NCI-H1417 (cell line): ENCODE measurements at regions not wholly inside any gene's neighbourhood (a gene's known extent, or its start where the extent isn't known, plus 50 kb on each side); places are given as distances from the start of the nearest gene placed in this dataset.
"Not testable (repeated sequence)": the region's sequence is repeated elsewhere in the genome, so short reads cannot be mapped to it uniquely, and the experiment has no call there.

ENCODE experiments used
- DNase-seq, 3 experiments: peaks; one replicate each; lab custom pipeline; 2025; lab: John Stamatoyannopoulos, UW

DNA sequence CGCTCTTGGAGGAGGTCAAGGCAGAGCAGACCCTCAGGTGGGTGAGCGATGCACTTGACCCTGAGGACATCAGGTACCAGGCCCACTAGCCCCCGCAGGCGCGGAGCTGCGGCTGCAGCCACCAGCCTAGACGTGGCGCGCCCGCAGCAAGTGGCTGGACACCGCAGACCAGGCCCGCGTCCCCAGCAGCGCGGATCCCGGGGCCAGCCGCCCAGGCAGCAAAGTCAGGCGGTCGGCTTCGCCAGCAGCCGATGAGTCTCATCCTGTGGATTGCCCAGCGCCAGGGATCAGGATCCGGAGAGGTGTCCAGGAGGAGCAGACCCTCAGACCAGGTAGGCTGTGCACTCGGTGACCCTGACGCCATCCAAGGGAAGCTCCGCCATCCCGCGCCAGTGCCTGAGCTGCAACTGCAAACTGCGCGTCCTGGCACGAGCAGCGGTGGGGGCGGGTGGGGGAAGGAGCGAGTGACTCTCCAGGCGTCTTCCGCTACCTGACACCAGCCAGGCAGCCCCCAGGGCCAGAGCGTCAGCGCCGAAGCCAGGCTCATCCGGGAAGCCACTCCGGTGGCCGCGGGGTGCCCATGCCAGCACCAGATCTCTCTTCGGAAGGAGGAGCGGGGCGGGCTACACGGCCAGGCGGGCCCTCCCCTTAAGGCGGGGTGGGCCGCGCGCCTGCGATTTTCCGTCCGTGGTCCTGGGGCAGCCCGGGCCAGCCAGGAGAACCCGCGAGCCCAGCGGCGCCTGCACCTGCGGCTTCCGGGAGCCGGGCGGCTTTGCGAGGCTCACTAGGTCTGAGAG lies 92.6 kb upstream of the THOC3 start:
- not testable (repeated sequence) for DNase-seq

DNA sequence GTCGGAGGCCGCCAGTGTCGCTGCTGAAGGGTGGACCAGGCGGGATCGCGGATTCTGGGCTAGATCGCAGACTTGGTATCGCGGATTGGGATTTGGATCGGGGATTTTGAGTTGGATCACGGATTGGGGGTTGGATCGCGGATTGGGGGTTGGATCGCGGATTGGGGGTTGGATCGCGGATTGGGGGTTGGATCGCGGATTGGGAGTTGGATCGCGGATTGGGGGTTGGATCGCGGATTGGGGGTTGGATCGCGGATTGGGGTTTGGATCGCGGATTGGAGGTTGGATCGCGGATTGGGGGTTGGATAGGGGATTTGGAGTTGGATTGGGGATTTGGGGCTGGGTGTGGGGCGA lies 93.1 kb upstream of the THOC3 start:
- not testable (repeated sequence) for DNase-seq

GRCh38 chr5:176061660-176062059 lies 93.5 kb upstream of the THOC3 start:
- DNase-seq, result not testable (repeated sequence)

DNA sequence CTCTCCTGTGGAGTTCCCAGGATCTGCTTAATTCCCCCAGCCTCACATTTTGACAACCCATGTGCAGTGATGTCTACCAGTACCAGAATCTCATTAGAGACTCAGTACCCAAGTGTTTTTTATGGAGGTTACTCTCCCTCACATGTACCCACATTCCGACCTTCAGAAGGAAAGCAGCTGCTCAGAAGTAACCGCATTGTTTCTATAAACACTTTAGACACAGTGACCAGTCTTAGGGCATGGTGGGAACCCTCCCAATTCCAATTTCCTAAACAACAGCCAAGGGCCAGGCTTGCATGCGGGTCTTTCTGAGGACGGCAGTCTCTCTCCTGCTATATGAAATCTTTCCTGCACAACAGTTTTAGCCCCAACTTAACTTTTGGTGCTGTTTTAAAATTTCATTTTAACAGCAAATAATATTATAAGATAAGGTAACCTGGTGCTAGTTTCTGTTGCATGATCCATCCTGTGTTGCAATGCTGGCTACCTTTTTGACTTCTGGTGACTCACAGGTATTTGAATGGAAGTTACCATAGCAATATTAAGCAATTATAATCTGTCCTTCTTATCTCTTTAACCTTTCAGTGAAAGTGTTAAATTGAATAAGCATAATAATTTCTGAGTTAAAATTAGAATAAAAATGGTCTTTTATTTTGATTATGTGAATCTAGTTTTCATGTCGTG lies 98.3 kb upstream of the THOC3 start:
- DNase-seq, result not testable (repeated sequence)

DNA sequence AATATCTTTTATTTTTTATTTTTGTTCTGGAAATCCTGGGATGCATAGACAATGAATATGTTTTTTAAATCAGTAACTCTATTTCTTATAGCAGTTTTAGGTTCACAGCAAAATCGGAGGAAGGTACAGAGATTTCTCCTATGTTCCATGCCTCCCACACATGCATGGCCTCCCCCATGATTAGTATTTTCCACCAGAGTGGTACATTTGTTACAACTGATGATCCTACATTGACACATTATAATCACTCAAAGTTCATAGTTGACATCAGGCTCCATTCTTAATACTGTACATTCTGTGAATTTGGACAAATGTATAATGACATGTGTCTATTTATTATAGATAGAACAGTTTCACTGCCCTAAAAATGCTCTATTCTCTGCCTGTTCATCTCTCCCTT lies 99.0 kb upstream of the THOC3 start:
- not testable (repeated sequence) for DNase-seq

- not testable (repeated sequence) for DNase-seq
Observed at GRCh38 chr5:176067948-176068347, 99.8 kb upstream of the THOC3 start.

DNA sequence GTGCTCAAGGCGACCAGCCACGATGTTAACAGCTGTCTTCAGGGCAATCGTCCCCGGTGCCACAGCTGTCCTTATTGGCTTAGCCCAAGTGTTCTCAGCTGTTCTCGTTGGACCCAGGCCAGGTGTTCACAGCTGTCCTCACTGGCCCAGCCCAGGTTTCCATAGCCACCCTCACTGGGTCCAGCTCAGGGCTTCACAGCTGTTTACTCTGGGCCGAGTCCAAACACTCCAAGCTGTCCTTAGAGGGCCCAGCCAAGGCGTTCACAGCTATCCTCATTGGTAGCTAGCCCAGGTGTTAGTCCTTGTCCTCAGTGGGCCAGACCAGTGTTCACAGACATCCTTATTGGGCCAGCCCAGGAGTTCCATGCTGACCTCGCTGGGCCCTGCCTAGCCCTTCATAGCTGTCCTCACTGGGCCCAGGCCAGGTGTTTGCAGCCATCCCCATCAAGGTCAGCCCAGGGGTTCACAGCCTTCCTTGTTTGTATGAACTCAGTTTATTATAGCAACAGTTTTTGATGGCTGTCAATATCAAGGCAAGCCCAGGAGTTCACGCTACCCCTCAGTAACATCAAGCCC lies 106.0 kb upstream of the THOC3 start:
- not testable (repeated sequence) for DNase-seq

GRCh38 chr5:176083717-176084116 lies 115.6 kb upstream of the THOC3 start:
- not testable (repeated sequence) for DNase-seq

DNA sequence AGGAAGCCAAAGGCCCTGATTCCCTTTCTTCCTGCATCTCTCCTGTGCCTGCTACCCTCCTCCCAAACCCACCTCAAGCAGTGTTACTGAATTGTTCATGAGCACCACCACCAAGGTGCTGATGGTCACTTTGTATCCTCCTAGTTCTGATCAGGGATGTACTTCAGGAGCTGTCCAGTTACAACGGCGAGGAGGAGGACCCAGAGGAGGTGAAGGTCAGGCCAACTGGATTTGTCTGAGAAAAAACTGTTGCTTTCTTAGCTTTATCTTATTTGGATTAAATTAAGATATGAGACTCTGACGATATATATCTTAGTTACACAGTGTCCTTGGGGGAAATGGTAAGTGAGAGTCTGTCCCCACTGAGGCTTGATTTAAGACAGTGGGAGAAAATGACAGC lies 135.0 kb upstream of the THOC3 start:
- DNase-seq, result not testable (repeated sequence)

- not testable (repeated sequence) for DNase-seq
Observed at GRCh38 chr5:176112888-176113287, 125.3 kb upstream of the SIMC1 start.

- not testable (repeated sequence) for DNase-seq
Observed at GRCh38 chr5:176113673-176114335, 124.4 kb upstream of the SIMC1 start.

GRCh38 chr5:176114825-176115224 lies 123.4 kb upstream of the SIMC1 start:
- DNase-seq, result not testable (repeated sequence)

- not testable (repeated sequence) for DNase-seq
Observed at GRCh38 chr5:176117699-176118238, 120.5 kb upstream of the SIMC1 start.

- not testable (repeated sequence) for DNase-seq
Observed at GRCh38 chr5:176122361-176122760, 115.9 kb upstream of the SIMC1 start.

DNA sequence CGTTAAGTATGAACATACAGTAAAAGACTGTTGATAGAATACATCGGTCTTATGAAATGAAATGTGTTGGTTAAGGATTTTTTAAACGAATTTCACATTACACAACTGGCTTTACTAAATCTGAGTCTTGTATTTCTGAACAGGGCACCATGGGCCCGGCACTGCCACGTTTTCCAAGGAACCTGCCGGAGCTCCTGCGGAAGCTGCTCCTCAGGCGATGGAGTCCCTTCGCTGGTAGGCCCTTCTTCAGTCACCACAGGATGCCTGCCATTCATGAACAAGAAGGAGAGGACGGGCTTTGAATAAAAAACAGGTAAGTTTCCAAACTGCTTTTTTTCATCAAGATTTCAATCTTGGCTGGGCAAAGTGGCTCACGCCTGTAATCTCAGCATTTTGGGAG lies 114.1 kb upstream of the SIMC1 start:
- DNase-seq, result not testable (repeated sequence)

DNA sequence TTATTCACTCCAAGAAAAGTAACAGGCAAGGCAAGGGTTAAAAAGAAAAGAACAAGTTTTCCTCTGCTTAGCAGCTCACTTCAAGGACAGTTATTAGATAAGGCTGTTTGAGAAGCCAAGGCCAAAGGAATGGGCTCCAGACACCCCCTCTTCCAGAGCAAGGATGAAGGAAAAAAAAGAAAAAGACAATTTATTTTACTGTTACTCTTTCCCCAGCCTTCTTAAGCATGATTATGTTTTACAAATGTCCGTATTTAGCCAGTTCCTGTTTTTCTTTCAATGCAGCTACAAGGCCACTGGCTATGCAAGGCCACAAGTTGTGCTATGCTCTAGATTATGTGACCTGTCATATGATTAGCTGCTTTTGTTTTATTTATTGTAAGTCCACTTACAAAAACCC lies 106.5 kb upstream of the SIMC1 start:
- DNase-seq, result no peak

DNA sequence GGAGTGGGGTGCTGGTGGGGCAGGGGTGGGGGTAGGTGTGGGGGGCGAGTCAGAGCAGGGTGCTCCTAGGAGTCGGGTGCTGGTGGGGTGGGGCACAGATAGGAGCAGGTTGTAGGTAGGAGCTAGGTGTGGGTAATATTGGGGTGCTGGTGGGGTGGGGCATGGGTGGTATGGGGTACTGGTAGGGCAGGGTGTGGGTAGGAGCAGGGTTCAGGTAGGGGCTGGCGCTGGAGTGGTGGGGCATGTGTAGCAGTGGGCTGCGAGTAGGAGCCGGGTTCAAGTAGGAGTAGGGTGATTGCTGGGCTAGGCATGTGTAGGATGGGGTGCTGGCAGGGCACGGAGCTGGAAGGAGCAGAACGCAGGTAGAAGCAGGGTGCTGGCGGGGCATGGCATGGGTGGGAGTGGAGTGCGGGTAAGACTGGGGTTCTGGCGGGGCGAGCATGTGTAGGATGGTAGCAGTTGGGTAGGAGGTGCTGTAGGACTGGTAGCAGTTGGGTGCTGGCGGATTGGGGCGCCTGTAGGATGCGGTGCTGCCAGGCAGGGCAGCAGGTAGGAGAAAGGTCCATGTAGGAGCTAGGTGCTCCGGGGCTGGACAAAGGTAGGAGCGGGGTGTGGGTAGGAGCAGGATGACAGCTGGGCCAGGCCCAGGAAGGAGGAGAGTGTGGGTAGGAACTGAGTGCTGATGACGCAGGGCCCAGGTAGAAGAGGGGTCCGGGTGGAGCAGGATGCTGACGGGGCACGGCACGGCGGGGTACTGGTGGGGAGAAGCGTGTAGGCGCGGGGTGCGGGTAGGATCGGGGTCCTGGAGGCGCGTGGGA lies 105.5 kb upstream of the SIMC1 start:
- DNase-seq, result no peak

GRCh38 chr5:176133289-176133870 lies 104.8 kb upstream of the SIMC1 start:
- no peak for DNase-seq

DNA sequence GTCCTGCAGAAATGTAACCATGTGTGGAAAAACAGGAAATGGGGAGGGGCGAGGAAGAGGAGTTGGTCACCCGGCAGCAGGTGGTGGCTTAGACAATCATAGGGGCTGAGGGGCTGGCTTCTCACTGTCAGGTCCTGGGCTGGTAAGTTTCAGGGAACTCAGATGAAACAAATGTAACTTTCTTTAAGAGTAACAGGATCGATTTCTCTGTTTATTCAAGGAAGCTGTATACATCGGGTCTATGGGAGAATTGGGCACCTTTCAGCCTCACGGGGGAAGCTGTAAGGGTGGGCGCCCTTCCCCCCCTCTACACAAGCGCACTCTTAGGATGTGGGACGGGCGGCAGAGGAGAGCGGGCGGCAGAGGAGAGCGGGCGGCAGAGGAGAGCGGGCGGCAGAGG lies 104.3 kb upstream of the SIMC1 start:
- DNase-seq, result no peak

DNA sequence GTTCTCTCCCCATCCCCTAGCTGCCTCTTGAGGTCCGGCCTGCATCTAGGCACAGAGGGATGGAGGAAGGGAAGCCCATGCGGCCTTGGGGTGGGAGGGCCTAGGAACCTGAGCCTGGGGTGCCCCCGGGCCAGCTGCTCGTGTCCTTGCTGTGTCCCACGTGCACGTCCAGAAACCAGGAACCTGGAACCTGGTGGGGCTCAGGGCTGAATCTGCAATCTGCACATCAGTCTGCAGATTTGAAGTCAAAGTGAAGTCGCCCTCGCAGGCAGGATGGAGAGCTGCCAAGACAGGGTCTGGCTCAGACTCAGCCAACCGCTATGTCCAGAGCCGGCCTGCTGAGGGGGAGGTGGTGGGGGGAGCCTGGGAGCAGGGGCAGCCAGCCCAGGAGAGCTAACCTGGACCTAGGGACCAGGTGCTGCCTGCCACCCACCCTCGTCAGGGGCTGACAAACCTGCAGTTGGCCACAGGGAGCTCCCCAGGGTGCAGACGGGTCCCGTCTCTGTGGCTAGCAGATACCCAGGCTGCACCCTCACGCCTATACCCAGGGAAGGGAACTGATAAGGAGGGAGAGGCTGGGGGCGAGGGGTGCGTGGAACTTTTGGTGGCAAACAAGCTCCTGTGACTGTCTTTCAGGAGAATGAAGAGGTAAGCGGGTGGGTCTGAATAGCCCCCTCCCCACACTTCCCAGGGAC lies 103.5 kb upstream of the SIMC1 start:
- DNase-seq, result no peak
